HG03175 (cell line): ENCODE measurements at regions not wholly inside any gene's neighbourhood (a gene's known extent, or its start where the extent isn't known, plus 50 kb on each side); places are given as distances from the start of the nearest gene placed in this dataset.

Experiments
- ATAC-seq: cut with Tn5 transposase; IDR thresholded peaks from one replicate; pipeline ENCODE4 v1.9.1; 2021; ENCODE audit warnings: mild to moderate bottlenecking, moderate library complexity; ENCODE audit not compliant: unreplicated experiment

DNA sequence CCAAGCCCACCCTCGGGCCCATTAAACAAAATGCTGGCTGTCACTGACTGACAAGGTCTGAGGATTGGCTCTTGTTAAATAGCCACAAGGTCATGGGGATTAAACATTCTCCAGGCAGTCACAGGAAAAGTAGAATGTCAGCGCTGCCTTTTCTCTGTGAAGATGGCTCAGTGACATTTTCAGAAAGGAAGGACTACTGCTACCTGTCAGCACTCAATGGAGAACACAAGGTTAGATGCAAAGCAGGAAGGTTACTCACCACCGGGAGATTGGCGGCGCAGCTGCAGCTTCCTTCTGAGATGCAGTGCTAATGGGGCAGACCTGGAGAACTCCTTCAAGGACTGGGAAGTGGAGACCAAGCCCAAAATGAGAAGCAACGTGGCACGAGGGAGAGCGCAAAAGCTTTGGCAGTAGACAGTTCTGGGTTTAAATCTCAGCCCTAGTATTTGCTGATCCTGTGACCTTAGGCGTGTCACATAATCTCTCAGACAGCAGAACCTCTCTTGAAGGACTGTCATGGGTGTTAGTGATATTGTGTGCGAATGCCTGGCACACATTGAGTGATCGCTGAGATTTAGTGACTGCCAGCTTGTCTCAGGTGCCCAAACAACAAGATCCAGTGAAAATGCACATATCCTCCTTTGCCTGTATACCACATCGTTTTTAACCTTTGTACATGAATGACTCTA is 213.1 kb upstream of the BOD1L1 start:
- no peak for ATAC-seq

DNA sequence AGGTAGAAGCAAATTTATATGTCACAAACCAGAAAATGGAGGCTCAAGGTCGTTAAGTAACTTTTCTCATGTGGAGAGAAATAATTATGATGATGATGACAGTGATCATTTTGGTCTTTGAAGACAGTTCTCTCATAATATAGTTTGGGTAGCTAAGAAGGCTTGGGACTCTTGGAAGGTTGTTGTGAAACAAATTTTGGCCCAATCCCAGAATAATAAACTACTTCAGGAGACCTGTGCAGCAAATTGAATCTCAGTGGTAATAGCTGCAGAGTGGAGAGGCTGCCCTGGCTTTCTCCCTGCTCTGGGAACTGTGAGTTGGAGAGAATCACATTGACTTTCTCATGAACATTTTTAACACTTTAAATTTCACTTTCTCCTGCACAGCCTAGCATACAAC is 217.2 kb upstream of the BOD1L1 start:
- no peak for ATAC-seq

DNA sequence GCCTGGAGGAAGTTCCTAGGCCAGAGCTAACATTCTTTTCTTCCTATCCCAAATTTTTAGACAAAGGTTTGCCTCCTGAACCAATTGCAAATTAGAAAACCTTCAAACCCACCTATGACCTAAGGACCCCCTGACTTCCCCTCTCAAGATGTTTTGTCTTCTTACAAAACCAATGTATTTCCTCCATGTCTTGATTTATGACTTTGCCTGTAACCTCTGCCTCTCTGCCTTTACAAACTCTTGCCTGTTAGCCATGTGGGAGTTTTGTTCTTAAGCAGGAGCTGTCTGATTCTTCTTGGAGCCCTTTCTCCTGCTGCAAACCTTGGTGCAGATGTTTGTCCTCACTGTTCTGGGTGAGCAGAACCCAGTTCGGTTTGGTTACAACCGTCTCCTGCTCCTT is 222.3 kb upstream of the BOD1L1 start:
- no peak for ATAC-seq

DNA sequence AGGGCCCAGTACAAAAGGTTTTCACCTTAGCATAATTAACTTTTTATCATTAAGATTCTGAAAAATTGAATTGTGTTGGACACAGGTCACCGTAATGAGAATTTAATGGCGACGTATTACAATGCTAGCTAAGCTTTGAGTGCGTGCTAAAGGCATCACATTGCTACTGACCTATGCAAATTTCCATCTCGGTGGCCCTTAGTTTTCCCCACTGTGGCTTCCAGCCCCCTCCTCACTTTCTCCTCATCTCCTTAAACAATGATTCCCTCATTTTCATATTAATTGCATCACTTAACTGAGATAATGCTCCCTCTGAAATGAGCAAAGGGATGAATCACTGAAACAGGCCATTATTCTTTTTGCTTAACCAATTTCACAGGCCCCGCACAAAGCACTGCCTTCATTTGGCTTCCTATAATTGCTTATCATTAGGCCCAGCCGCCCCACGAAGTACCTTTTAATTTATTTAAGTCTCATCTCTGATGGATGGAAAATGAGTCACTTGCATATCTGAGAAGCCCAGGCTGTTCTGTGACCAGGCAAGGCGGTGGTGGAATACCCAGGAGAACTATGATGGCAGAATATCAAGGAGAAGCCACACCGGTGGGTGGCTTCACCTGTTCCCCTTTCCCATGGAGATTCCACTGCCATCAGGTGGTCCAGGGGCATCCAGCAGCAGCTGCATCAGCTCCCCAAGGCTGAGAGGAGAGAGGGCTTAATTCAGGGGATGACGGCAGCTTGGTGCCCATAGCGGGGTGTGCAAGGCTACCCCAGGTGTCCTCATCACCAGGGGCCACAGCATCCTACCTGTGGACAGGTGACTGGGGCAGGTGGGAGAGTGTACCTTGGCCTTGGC is 223.8 kb upstream of the BOD1L1 start:
- no peak for ATAC-seq

DNA sequence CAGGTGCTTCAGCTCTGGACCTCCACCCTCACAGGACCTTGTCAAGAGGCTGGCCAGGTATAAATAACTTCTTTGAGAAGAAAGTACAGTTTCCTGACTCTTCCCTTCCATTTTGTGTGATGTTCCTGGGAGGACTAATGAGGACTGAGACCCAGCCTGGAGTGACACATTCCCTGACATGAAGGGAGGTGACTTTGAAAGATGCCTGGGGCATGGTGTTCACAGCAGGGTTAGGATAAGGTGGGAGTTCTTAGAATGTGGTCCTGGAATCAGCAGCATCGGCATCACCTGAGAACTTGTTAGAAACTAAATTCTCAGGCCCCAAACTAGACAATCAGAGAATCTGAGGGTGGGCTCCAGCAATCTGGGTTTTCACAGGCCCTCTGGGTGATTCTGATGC is 224.9 kb upstream of the BOD1L1 start:
- ATAC-seq = no peak

DNA sequence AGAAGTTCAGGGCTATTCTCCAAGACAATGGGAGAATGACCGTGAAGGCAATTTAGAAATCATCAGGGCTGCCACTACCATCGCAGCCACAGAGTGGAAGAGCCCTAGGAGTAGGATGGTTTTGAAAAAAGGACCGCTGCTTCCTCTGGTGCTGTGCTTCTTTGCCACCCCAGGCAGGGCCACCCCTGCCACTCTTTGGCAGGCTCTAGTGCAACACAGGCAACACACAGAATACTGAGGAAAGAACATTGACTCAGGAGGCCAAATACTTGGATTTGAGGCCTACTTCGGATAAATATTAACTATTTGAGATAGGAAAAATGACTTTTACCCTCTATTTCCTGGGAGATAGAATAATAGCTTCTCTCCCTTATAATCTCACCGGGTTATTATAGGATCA is 228.9 kb upstream of the BOD1L1 start:
- no peak for ATAC-seq

DNA sequence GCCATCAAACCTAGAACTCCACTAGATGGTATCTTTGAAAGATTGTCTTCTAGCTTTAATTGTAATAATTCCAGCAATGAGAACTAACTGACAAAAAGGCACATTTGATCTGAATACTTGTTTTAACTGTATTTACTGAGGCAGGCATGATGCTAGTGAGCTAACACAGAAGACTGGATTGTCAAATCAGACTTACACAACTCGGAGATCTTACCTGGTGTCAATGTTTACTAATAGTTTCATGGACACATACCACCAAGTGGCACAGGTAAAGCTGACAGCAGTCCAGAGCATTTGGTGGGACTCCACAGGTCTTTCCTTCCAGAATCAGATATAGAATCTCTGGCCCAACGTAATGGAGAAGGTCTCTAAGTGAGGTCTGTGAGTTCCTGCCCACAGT is 229.9 kb upstream of the BOD1L1 start:
- ATAC-seq = no peak

DNA sequence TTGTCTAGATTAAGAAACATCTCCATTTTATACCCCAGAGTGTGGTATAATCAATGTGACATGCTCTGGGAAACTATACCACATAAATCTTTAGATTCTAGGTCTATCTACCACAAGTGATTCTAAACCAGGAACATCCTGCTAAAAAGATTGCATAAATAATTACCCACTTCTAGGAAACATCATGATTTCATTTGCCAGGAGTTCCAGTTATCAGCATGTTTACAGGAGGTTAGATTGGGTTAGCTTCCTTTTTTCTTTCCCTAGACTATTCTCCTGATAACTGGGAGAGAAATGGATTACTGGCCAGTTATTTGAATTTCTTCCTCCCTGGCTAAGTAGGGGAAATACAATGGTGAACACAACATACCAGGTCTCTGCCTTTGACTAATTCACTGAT is 230.3 kb upstream of the BOD1L1 start:
- no peak for ATAC-seq

DNA sequence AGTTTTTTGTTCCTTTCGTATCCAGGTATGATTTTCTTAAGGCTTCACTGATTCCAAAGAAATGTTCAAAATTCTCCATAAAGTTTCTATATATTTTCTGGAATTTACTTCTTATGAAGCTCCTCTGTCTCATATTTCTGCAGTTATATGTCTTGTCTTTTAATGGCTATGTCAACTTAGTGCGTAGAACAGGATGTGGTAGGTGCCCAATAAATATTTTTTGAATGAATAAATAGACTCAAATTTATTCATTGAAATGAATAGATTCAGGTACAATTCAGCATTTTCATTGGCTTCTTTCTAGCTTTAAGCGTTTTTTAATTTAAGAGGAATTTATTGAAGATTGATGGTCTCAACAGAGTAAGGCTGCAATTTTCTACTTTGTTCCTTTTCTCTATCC is 231.9 kb upstream of the BOD1L1 start:
- ATAC-seq = no peak

DNA sequence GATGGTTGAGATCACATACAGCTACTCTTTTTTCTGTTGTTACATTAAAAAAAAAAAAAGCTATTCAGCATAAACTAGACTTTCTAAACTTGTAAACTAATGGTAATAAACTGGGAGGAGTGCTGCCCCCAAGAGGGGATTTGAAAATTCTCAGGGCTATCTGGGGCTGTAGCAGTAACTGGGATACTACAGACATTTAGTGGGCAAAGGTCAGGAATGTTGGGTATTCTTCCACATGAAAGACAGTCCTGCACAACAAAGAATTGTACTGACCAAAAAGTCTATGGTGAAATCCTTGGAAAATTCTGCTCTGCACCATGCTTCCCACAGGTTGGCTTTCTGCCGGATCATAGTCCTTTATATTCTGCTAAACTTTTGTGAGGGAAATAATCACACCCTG is 232.6 kb upstream of the BOD1L1 start:
- ATAC-seq = no peak

DNA sequence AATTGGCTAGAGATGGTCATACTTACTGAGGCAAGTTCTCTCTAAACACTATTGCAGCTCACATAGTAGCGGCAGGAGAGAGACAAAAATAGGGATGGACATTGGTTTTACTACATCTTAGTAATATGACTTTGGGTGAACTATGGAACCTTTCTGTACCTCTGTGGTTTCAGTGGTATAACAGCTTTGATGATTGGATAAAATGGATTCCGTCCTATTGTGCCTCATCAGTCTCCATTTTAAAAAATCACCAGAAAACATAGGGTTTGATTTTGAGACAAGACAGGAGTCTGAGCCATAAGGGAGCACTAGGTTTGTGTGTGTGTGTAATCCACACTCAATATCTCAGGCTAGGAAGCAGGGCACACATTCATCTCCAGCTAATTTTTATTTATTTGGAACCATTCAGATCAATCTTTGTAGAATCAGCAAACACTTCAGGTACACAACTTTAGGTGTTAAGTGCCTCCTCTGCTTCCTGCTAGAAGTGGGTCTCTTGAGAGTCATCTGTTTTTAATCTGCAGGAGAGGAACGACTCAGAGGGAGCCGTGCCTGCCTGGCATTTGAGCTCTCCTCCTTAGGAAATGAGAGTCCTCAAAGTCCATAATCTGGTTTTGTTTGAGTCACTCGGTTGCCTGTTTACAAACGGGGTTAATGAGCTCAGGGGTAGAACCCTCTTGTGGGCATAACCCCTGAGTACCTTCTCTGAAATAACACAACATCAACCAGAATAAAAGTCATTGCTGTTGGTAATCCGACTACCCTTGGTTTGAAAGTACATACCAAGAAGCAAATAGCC is 238.5 kb upstream of the BOD1L1 start:
- ATAC-seq = no peak

DNA sequence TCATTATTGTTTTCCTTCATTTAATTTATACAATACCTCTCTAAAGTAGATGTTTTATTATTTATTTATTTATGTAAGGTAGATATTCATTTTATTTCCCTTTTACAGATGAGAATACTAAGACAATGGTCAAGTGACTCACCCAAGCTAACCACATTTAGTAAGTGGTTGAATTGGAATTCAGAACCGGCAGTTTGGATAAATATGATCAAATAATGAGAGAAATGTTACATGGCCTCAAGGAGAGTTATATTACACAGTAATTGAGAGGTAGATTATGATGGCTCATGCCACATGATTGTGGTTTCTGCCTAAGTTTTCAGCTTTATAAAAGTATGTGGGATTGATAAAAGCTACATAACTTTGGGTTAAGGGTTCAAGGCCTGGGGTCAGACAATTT is 239.4 kb upstream of the BOD1L1 start:
- no peak for ATAC-seq

DNA sequence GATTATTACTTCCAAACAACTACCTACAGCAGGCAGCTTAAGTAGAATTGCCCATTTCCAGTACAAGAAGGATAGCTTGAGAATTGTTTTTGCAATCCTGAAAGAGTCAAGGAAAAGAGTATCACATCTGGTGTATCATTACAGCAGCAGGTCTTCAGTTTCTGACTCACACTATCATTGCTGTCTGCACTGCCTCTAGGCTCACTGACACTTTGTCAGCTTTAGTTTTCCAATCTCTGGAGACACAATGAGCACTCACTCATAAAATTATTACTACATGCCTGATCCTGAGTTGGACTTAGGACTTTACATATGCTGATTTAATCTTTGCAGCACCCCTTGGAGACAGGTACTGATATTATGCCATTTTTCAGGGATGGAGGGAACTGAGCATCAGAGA is 244.6 kb upstream of the BOD1L1 start:
- no peak for ATAC-seq

DNA sequence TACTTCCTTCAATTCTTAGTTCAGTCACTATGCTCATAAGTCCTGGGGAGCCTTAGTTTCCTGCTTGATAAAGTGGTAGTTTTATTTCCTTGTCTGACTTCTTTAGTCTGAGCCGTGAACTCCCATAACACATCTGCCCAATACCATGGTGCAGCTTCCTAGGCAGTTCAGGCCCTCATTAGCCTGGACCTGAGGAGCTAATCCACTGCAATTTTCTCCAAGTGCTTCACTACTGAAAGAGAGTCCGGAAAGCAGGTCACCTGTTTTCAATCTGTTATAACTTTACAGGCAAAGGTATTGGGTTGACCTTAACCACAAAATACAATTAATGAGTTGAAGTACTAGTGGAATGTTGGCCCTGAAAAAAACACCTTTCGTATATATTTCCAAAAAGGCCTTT is 245.4 kb upstream of the BOD1L1 start:
- ATAC-seq = no peak

DNA sequence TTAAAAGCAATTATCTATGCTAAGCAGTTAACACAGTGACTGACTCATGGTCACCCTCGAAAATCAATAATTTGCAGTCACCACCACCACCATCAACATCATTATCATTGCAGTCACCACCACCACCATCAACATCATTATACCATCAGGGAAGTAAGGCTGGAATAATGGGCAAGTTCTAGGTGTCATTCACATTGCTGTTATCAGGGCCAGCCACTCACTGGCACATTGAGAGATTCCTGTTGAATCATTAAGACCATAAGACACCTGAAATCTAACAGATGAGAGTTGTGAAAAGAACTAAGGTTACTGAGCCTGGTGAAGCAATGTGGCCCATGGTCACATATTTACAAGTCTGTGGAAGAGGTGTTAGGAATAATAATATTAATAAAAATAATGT is 247.7 kb upstream of the BOD1L1 start:
- ATAC-seq = no peak

DNA sequence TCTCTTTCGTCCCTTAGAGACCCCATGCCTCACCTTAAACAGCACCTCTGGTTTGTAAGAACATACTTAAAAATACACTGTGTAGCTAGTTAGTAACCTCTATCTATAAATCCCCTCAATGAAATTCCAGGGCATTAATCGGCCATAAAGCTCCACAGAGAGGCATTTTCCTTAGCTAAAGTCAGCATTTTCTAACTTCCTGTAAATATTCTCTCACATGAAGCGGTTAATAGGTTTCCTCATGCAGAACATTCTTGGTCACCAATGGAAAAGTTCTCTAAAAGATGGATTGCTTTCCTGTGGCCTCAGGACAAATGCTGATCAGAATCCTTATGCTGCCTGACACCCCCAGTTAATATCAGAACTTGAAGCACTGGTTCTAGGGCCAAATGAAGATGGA is 248.6 kb upstream of the BOD1L1 start:
- no peak for ATAC-seq

DNA sequence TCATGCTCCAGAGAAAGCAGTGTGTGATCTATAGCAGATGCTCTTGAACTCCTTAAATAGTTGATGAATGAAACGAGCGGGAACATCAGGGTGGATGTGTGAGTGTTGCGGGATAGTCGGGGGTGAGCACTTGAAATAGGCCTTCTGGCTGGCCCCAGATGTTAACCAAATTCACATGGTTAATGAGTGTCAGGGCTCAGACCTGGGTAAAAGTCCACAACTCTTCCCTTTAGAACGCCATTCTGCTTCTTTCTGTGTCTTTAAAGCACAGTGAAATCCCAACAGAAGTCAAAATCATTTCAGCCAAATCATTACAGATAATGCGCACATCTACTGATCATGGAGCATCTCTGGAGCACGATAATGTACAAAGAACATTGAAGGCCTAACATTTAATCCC is 249.4 kb upstream of the BOD1L1 start:
- ATAC-seq = no peak

DNA sequence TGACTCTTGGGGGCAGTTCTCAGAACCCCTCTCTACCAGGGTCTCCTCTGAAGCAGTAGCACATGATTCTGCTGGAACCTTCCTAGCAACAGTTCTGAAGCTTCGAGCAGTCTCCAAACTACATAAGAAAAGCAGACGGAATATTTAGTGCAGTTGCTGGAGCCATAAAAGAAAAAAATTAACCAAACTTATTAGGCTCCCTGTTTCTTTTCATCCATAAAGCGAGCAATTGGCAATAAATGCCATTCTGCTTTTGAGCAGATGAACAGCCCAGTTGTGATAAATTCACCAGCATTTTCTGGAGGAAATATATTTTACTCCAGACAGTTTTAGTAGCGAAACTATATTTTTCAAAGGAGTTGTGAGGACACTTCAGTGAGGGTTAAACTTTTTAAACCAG is 250.1 kb upstream of the BOD1L1 start:
- no peak for ATAC-seq

DNA sequence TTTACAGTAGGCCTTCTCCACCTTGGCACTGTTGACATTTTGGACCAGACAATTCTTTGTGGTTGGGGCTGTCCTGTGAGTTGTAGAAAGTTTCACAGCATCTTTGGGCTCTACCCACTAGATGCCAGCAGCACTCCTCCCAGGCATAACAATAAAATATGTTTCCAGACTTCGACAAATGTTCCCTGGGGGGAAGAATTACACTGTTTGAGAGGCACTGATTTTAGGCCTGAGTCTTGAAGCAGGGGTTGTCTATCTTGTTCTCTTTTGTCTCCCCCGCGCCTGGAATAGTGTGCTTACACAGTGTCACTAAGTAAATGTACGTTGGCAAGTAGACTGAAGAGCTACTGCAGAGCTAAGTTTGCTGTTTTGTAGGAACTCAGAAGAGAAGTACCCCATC is 254.4 kb upstream of the BOD1L1 start:
- ATAC-seq = no peak

DNA sequence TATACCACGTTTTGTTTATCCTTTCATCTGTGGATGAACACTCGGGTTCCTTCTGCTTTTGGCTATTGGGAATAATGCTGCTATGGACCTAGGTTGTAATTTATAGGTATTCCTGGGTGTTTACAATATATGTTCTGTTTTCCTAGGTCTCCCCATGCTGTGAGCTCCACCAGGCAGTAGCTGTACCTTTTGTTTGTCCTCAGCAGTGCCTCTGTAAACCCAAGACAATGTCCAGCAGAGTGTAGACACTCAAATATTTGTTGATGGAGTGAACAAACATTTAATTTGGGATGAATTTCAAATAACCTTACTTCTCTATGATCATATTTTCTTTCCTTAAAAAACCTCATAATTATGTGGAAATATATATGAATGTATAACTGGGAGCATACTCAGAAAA is 259.5 kb upstream of the BOD1L1 start:
- no peak for ATAC-seq

DNA sequence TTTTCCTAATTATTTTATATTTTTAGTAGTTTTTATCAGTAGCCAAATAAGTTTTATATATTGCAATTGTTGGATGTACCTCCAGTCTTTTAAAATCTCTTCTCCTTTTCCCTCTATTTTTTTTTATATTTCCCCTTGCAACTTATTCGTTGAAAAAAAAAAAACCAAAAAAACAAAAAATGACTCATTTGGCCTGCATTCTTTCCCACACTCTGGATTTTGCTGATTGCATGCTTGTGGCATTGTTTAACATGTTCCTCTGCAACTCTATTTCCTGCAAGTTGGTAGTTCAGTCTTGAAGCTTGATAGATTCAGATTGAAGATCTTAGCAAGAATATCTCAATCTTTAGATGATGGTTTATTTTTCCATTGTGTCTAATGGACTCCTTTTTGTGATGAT is 260.6 kb upstream of the BOD1L1 start:
- ATAC-seq = no peak

DNA sequence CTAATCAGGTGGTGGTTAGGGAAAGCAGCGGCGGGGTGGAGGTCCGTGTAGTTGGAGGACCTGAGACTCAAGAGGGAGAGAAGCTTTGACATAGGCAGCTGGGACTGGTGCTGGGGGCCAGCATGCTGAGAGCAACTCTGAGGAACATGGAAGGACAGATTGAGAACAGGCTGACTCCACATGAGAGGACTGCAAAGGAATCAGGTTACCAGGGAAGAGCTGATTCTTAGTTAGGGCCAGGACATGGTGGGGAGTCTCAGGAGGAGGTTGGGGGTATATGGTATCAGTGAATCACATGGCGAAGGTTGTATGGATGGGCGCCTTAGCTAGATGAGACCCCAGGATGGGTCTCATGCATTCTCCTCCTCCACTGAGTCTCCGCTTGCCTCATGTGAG is 264.0 kb upstream of the BOD1L1 start:
- no peak for ATAC-seq
